Gastroesophageal sphincter (tissue), 3 donors: ENCODE measurements at regions not wholly inside any gene's neighbourhood (a gene's known extent, or its start where the extent isn't known, plus 50 kb on each side); places are given as distances from the start of the nearest gene placed in this dataset.

ENCODE experiments used
- POLR2A ChIP-seq, 2 donors: fragments of 450-650 bp; IDR thresholded peaks; one replicate each; pipeline ENCODE4 v1.6.1; 2017; ENCODE audit warnings: antibody characterized with exemption in 2 of 2, mild to moderate bottlenecking in 2 of 2, moderate library complexity in 1 of 2
- TF ChIP-seq, protein P1 (sequence below), 4 experiments: fragments of 200-600 bp in 2 of 4; fragments of 450-650 bp in 2 of 4; sonication (generic) in 1 of 4; IDR thresholded peaks; one replicate each; pipeline ENCODE4 v1.5.1; 2017 to 2019; ENCODE audit warnings: antibody characterized with exemption in 4 of 4, mild to moderate bottlenecking in 2 of 4, moderate library complexity in 2 of 4

DNA sequence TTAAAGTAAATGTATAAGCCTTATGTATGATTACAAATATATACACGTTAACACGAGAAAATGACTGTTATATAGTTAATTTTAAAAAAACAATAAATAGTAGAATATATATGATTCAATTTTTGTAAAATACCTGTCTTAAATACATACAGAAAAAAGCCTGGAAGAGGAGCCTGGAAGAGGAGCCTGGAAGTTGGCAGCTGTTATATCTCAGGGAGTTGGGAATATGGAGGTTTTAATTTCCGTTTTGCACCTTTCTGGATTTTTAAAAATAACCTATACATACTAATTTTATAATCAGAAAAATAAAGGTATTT lies 111.6 kb downstream of the WT1 start:
- TF ChIP-seq, protein P1, sequence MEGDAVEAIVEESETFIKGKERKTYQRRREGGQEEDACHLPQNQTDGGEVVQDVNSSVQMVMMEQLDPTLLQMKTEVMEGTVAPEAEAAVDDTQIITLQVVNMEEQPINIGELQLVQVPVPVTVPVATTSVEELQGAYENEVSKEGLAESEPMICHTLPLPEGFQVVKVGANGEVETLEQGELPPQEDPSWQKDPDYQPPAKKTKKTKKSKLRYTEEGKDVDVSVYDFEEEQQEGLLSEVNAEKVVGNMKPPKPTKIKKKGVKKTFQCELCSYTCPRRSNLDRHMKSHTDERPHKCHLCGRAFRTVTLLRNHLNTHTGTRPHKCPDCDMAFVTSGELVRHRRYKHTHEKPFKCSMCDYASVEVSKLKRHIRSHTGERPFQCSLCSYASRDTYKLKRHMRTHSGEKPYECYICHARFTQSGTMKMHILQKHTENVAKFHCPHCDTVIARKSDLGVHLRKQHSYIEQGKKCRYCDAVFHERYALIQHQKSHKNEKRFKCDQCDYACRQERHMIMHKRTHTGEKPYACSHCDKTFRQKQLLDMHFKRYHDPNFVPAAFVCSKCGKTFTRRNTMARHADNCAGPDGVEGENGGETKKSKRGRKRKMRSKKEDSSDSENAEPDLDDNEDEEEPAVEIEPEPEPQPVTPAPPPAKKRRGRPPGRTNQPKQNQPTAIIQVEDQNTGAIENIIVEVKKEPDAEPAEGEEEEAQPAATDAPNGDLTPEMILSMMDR (IDR thresholded peaks at IDR 0.05): no peak
- no peak for TF ChIP-seq POLR2A (IDR thresholded peaks at IDR 0.05)
